SK-N-SH treated with all-trans-retinoic acid at 6 μM for 48 hours (cell line): ENCODE measurements at regions not wholly inside any gene's neighbourhood (a gene's known extent, or its start where the extent isn't known, plus 50 kb on each side); places are given as distances from the start of the nearest gene placed in this dataset.

ENCODE experiments used
- ATAC-seq: fragments of 200-7000 bp; cut with Tn5 transposase; 3 replicates; pipeline ENCODE4 v1.9.1; 2020; ENCODE audit warnings: mild to moderate bottlenecking, moderate library complexity
- BACH2 ChIP-seq: fragments of 250-450 bp; sonication (Bioruptor Pico); IDR thresholded peaks from 2 replicates; pipeline ENCODE4 v1.9.0; 2021; ENCODE audit warnings: mild to moderate bottlenecking, borderline replicate concordance
- CSDC2 ChIP-seq: fragments of 250-450 bp; sonication (Bioruptor Pico); IDR thresholded peaks from 2 replicates; pipeline ENCODE4 v1.5.0; 2020; ENCODE audit warnings: mild to moderate bottlenecking, moderate library complexity
- ESRRG ChIP-seq: fragments of 250-450 bp; sonication (Bioruptor Pico); IDR thresholded peaks from 2 replicates; pipeline ENCODE4 v1.6.1; 2021; ENCODE audit warnings: mild to moderate bottlenecking
- GLIS3 ChIP-seq: fragments of 250-450 bp; sonication (Bioruptor Pico); IDR thresholded peaks from 2 replicates; pipeline ENCODE4 v1.5.0; 2020; ENCODE audit warnings: mild to moderate bottlenecking, moderate library complexity
- ISL1 ChIP-seq: fragments of 250-450 bp; sonication (Bioruptor Pico); IDR thresholded peaks from 2 replicates; pipeline ENCODE4 v2.1.2; 2022; ENCODE audit warnings: mild to moderate bottlenecking, moderate library complexity
- OSR1 ChIP-seq: fragments of 250-450 bp; sonication (Bioruptor Pico); IDR thresholded peaks from 2 replicates; pipeline ENCODE4 v1.8.0; 2022; ENCODE audit warnings: moderate library complexity, mild to moderate bottlenecking, inconsistent platforms
- PPARA ChIP-seq: fragments of 250-450 bp; sonication (Bioruptor Pico); IDR thresholded peaks from 2 replicates; pipeline ENCODE4 v1.5.0; 2020; ENCODE audit warnings: mild to moderate bottlenecking, borderline replicate concordance
- RARB ChIP-seq: fragments of 250-450 bp; sonication (Bioruptor Pico); IDR thresholded peaks from 2 replicates; pipeline ENCODE4 v1.8.0; 2021; ENCODE audit warnings: mild to moderate bottlenecking, moderate library complexity
- SNAI2 ChIP-seq: fragments of 250-450 bp; sonication (Bioruptor Pico); IDR thresholded peaks from 2 replicates; pipeline ENCODE4 v1.5.0; 2020; ENCODE audit warnings: mild to moderate bottlenecking, moderate library complexity
- TCF4 ChIP-seq: fragments of 250-450 bp; sonication (Bioruptor Pico); IDR thresholded peaks from 2 replicates; pipeline ENCODE4 v1.8.0; 2021; ENCODE audit warnings: mild to moderate bottlenecking, moderate library complexity, borderline replicate concordance
- TOX ChIP-seq: fragments of 250-450 bp; sonication (Bioruptor Pico); IDR thresholded peaks from 2 replicates; pipeline ENCODE4 v1.8.0; 2021; ENCODE audit warnings: mild to moderate bottlenecking, moderate library complexity, borderline replicate concordance
- ZC3H10 ChIP-seq: fragments of 250-450 bp; sonication (Bioruptor Pico); IDR thresholded peaks from 2 replicates; pipeline ENCODE4 v1.5.1; 2021; ENCODE audit warnings: mild to moderate bottlenecking, moderate library complexity
- ZFP3 ChIP-seq: fragments of 250-450 bp; sonication (Bioruptor Pico); IDR thresholded peaks from 2 replicates; pipeline ENCODE4 v1.5.0; 2020; ENCODE audit warnings: mild to moderate bottlenecking, moderate library complexity
- ZFP30 ChIP-seq: fragments of 450-650 bp; formaldehyde crosslinking; IDR thresholded peaks from 2 replicates; pipeline ENCODE4 v1.5.0; 2022; ENCODE audit warnings: mild to moderate bottlenecking, moderate library complexity
- ZNF565 ChIP-seq: fragments of 450-650 bp; formaldehyde crosslinking; conservative IDR thresholded peaks from 2 replicates; pipeline ENCODE4 v1.5.0; 2020; ENCODE audit warnings: low read depth, mild to moderate bottlenecking, moderate library complexity
- ZNF70 ChIP-seq: fragments of 450-650 bp; formaldehyde crosslinking; IDR thresholded peaks from 2 replicates; pipeline ENCODE4 v1.5.0; 2020; ENCODE audit warnings: mild to moderate bottlenecking, moderate library complexity
- ZNF8 ChIP-seq: fragments of 450-650 bp; formaldehyde crosslinking; IDR thresholded peaks from 2 replicates; pipeline ENCODE4 v1.5.0; 2020; ENCODE audit warnings: mild to moderate bottlenecking, moderate library complexity
- TF ChIP-seq, protein P1 (sequence below): fragments of 250-450 bp; sonication (Bioruptor Pico); IDR thresholded peaks from 2 replicates; pipeline ENCODE4 v1.5.1; 2021; ENCODE audit warnings: mild to moderate bottlenecking, moderate library complexity
- TF ChIP-seq, protein P2 (sequence below): fragments of 250-450 bp; sonication (Bioruptor Pico); IDR thresholded peaks from 2 replicates; pipeline ENCODE4 v1.5.0; 2020; ENCODE audit warnings: mild to moderate bottlenecking, moderate library complexity
- TF ChIP-seq, protein P3 (sequence below): fragments of 250-450 bp; sonication (Bioruptor Pico); IDR thresholded peaks from 2 replicates; pipeline ENCODE4 v1.8.0; 2021; ENCODE audit warnings: low read depth, mild to moderate bottlenecking, moderate library complexity, borderline replicate concordance
- TF ChIP-seq, protein P4 (sequence below): fragments of 250-450 bp; sonication (Bioruptor Pico); IDR thresholded peaks from 2 replicates; pipeline ENCODE4 v1.5.1; 2020; ENCODE audit warnings: low read depth, mild to moderate bottlenecking, moderate library complexity

DNA sequence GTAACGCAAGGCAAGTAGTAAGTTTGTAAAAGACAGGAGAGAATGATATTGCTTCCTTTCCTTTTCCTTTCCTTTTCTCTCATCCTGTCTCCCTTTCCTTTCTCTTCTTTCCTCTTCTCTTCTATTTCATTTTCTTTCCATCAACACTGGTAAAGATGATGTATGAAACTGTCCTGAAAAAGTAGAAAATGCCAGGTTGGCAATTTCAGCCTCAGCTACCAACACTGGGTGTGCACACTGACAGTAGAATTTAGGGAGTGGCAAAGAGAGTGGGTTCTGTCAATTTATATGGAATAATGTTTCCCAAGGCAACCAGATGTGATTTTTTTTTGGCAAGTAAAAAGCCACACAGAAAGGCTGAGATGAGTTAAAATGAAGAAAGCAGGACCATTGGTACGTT is 155.7 kb upstream of the ZRANB2 start (continued):
- TF ChIP-seq ZNF8 (CRISPR knock-in tag): no peak
- TF ChIP-seq SNAI2 (CRISPR knock-in tag): no peak
- no peak for TF ChIP-seq ZC3H10 (CRISPR knock-in tag)
- TF ChIP-seq ZFP30 (CRISPR knock-in tag): no peak
- no peak for TF ChIP-seq BACH2 (CRISPR knock-in tag)
- TF ChIP-seq, protein P1, sequence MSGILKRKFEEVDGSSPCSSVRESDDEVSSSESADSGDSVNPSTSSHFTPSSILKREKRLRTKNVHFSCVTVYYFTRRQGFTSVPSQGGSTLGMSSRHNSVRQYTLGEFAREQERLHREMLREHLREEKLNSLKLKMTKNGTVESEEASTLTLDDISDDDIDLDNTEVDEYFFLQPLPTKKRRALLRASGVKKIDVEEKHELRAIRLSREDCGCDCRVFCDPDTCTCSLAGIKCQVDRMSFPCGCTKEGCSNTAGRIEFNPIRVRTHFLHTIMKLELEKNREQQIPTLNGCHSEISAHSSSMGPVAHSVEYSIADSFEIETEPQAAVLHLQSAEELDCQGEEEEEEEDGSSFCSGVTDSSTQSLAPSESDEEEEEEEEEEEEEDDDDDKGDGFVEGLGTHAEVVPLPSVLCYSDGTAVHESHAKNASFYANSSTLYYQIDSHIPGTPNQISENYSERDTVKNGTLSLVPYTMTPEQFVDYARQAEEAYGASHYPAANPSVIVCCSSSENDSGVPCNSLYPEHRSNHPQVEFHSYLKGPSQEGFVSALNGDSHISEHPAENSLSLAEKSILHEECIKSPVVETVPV (CRISPR knock-in tag): no peak
- TF ChIP-seq, protein P2, sequence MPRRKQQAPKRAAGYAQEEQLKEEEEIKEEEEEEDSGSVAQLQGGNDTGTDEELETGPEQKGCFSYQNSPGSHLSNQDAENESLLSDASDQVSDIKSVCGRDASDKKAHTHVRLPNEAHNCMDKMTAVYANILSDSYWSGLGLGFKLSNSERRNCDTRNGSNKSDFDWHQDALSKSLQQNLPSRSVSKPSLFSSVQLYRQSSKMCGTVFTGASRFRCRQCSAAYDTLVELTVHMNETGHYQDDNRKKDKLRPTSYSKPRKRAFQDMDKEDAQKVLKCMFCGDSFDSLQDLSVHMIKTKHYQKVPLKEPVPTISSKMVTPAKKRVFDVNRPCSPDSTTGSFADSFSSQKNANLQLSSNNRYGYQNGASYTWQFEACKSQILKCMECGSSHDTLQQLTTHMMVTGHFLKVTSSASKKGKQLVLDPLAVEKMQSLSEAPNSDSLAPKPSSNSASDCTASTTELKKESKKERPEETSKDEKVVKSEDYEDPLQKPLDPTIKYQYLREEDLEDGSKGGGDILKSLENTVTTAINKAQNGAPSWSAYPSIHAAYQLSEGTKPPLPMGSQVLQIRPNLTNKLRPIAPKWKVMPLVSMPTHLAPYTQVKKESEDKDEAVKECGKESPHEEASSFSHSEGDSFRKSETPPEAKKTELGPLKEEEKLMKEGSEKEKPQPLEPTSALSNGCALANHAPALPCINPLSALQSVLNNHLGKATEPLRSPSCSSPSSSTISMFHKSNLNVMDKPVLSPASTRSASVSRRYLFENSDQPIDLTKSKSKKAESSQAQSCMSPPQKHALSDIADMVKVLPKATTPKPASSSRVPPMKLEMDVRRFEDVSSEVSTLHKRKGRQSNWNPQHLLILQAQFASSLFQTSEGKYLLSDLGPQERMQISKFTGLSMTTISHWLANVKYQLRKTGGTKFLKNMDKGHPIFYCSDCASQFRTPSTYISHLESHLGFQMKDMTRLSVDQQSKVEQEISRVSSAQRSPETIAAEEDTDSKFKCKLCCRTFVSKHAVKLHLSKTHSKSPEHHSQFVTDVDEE (CRISPR knock-in tag): no peak

DNA sequence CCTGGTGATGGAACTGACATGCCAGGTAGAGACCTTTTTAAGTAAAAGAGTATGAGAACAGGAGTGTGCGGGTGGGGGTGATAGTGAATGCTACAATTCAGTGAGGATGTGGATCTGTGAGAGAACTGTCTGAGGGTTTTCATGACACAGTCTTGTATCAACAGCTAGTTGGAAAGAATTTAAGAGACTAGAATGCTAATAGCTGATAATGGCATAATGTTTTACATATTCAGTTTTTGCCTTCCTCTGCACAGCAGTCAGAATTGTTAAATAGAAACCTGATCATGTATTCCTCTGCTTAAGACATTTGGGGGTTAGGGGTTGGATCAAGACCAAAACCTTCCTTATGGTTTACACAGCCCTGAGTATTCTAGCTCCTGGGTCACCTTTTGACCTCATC is 152.8 kb upstream of the ZRANB2 start:
- ATAC-seq: no peak
- no peak for TF ChIP-seq TOX (CRISPR knock-in tag)
- TF ChIP-seq ZNF8 (CRISPR knock-in tag): no peak
- no peak for TF ChIP-seq GLIS3 (CRISPR knock-in tag)
- TF ChIP-seq BACH2 (CRISPR knock-in tag): no peak
- TF ChIP-seq RARB (CRISPR knock-in tag): no peak
- TF ChIP-seq ZFP3 (CRISPR knock-in tag): no peak
- no peak for TF ChIP-seq TCF4
- no peak for TF ChIP-seq SNAI2 (CRISPR knock-in tag)
- TF ChIP-seq, protein P3, sequence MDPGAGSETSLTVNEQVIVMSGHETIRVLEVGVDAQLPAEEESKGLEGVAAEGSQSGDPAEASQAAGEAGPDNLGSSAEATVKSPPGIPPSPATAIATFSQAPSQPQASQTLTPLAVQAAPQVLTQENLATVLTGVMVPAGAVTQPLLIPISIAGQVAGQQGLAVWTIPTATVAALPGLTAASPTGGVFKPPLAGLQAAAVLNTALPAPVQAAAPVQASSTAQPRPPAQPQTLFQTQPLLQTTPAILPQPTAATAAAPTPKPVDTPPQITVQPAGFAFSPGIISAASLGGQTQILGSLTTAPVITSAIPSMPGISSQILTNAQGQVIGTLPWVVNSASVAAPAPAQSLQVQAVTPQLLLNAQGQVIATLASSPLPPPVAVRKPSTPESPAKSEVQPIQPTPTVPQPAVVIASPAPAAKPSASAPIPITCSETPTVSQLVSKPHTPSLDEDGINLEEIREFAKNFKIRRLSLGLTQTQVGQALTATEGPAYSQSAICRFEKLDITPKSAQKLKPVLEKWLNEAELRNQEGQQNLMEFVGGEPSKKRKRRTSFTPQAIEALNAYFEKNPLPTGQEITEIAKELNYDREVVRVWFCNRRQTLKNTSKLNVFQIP (CRISPR knock-in tag): no peak
- TF ChIP-seq PPARA (CRISPR knock-in tag): no peak
- no peak for TF ChIP-seq ISL1
- TF ChIP-seq ZFP30 (CRISPR knock-in tag): no peak

DNA sequence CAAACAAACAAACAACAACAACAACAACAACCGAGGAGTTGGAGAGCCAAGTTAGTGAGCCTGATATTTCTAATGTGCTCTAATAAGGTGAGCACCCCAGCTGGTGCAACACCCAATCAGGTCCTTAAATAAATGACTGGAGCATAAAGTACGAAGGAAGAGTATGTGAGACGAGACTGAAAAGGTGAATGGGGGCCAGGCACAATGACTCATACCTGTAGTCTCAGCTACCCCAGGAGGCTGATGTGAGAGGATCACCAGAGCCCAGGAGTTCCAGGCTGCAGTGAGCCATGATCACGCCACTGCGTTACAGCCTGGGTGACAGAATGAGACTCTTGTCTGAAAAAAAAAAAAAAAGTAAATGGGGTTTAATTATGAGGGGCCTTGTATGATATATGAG is 152.0 kb upstream of the ZRANB2 start:
- no peak for ATAC-seq
- TF ChIP-seq TCF4: no peak
- no peak for TF ChIP-seq BACH2 (CRISPR knock-in tag)
- no peak for TF ChIP-seq ZFP30 (CRISPR knock-in tag)
- no peak for TF ChIP-seq ESRRG (CRISPR knock-in tag)
- TF ChIP-seq, protein P2 (CRISPR knock-in tag): no peak
- no peak for TF ChIP-seq TOX (CRISPR knock-in tag)
- no peak for TF ChIP-seq RARB (CRISPR knock-in tag)
- no peak for TF ChIP-seq ISL1
- TF ChIP-seq ZFP3 (CRISPR knock-in tag): no peak
- TF ChIP-seq ZNF565 (CRISPR knock-in tag): no peak
- no peak for TF ChIP-seq OSR1 (CRISPR knock-in tag)
- TF ChIP-seq CSDC2 (CRISPR knock-in tag): no peak
- TF ChIP-seq PPARA (CRISPR knock-in tag): no peak
- TF ChIP-seq, protein P4, sequence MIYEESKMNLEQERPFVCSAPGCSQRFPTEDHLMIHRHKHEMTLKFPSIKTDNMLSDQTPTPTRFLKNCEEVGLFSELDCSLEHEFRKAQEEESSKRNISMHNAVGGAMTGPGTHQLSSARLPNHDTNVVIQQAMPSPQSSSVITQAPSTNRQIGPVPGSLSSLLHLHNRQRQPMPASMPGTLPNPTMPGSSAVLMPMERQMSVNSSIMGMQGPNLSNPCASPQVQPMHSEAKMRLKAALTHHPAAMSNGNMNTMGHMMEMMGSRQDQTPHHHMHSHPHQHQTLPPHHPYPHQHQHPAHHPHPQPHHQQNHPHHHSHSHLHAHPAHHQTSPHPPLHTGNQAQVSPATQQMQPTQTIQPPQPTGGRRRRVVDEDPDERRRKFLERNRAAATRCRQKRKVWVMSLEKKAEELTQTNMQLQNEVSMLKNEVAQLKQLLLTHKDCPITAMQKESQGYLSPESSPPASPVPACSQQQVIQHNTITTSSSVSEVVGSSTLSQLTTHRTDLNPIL: no peak
- TF ChIP-seq ZNF8 (CRISPR knock-in tag): no peak
- TF ChIP-seq SNAI2 (CRISPR knock-in tag): no peak
- TF ChIP-seq, protein P3 (CRISPR knock-in tag): no peak
- no peak for TF ChIP-seq ZNF70 (CRISPR knock-in tag)
- TF ChIP-seq, protein P1 (CRISPR knock-in tag): no peak
- TF ChIP-seq GLIS3 (CRISPR knock-in tag): no peak
